Bronchial epithelial cell (primary cell): ENCODE measurements at regions not wholly inside any gene's neighbourhood (a gene's known extent, or its start where the extent isn't known, plus 50 kb on each side); places are given as distances from the start of the nearest gene placed in this dataset.
"Not testable (repeated sequence)": the region's sequence is repeated elsewhere in the genome, so short reads cannot be mapped to it uniquely, and the experiment has no call there.

Source experiments
- DNase-seq: peaks from one replicate; pipeline ENCODE4 v3.0.0-alpha.2; 2010; ENCODE audit warnings: low read depth
- FAIRE-seq: peaks from 2 replicates; lab custom pipeline; 2011; peaks lifted over from hg19 to GRCh38; lab: Jason Lieb, UNC
- H3K27me3 ChIP-seq: 2 replicates; pipeline ENCODE4 v1.5.1; 2011; ENCODE audit warnings: low read length; ENCODE audit not compliant: control insufficient read depth, insufficient read depth
- H3K36me3 ChIP-seq: 2 replicates; pipeline ENCODE4 v1.5.1; 2011; ENCODE audit warnings: low read length; ENCODE audit not compliant: control insufficient read depth, insufficient read depth
- H3K4me3 ChIP-seq: 2 replicates; pipeline ENCODE4 v1.5.1; 2011; ENCODE audit warnings: mild to moderate bottlenecking, low read depth, low read length, control low read depth
- CTCF ChIP-seq: IDR thresholded peaks from 2 replicates; pipeline ENCODE4 v1.5.1; 2011; ENCODE audit warnings: mild to moderate bottlenecking, moderate library complexity, low read length, control low read depth, inconsistent platforms; ENCODE audit not compliant: insufficient read depth, severe bottlenecking

- H3K4me3 ChIP-seq, result no peak overlapping the region
- no peaks in the 10 kb centered on the region for H3K36me3 ChIP-seq
- no peak for DNase-seq
- FAIRE-seq, result no peak
- TF ChIP-seq CTCF, result no peak
- no peaks in the 10 kb centered on the region for H3K27me3 ChIP-seq
These were observed 408.5 kb downstream of the ZEB2 start for GRCh38 chr2:144111437-144111836.

- DNase-seq, H3K36me3 ChIP-seq, FAIRE-seq, H3K27me3 ChIP-seq, H3K4me3 ChIP-seq: not testable (repeated sequence)
These were observed 413.8 kb downstream of the ZEB2 start for GRCh38 chr2:144106104-144106503.

- no peak for FAIRE-seq
- DNase-seq, result peak; percentile 95
- Histone ChIP-seq H3K36me3 (no peaks in the 10 kb centered on the region), H3K4me3 (no peak overlapping the region), H3K27me3 (no peaks in the 10 kb centered on the region)
- TF ChIP-seq CTCF, result no peak
These were observed 417.5 kb downstream of the ZEB2 start for GRCh38 chr2:144102386-144102785.

GRCh38 chr2:144099780-144100377, 420.0 kb downstream of the ZEB2 start:
- no peak for FAIRE-seq
- Histone ChIP-seq H3K4me3 (no peak overlapping the region), H3K27me3 (no peaks in the 10 kb centered on the region), H3K36me3 (no peaks in the 10 kb centered on the region)
- TF ChIP-seq CTCF, result peak; percentile 54
- peak; percentile 96 for DNase-seq

GRCh38 chr2:144099340-144099739, 420.6 kb downstream of the ZEB2 start:
- Histone ChIP-seq H3K36me3 (no peaks in the 10 kb centered on the region), H3K4me3 (no peak overlapping the region), H3K27me3 (no peaks in the 10 kb centered on the region)
- FAIRE-seq, result no peak
- no peak for TF ChIP-seq CTCF
- no peak for DNase-seq

- no peak for FAIRE-seq
- H3K27me3 ChIP-seq, result no peaks in the 10 kb centered on the region
These were observed 422.3 kb downstream of the ZEB2 start for GRCh38 chr2:144097440-144098225.

More at GRCh38 chr2:144097440-144098225, 422.3 kb downstream of the ZEB2 start:
- TF ChIP-seq CTCF, result no peak
- no peak for DNase-seq
- Histone ChIP-seq H3K36me3 (no peaks in the 10 kb centered on the region), H3K4me3 (no peak overlapping the region)
